Lower leg skin (tissue), 4 donors: ENCODE measurements at regions not wholly inside any gene's neighbourhood (a gene's known extent, or its start where the extent isn't known, plus 50 kb on each side); places are given as distances from the start of the nearest gene placed in this dataset.

ENCODE experiments used
- DNase-seq, 2 donors: peaks; one replicate each; pipeline ENCODE4 v3.0.0-alpha.2; 2019; ENCODE audit warnings: low spot score in 2 of 2
- H3K4me3 ChIP-seq: fragments of 200-600 bp; sonication (generic); 2 replicates; pipeline ENCODE4 v1.5.1; 2017; ENCODE audit warnings: mild to moderate bottlenecking, low read depth; ENCODE audit not compliant: poor library complexity, severe bottlenecking
- CTCF ChIP-seq, 3 donors: fragments of 450-650 bp; IDR thresholded peaks; one replicate each; pipeline ENCODE4 v1.5.1; 2016; ENCODE audit warnings: antibody characterized with exemption in 3 of 3, mild to moderate bottlenecking in 3 of 3, moderate library complexity in 2 of 3
- POLR2A ChIP-seq, 2 donors: fragments of 450-650 bp; IDR thresholded peaks; one replicate each; pipeline ENCODE4 v1.6.1; 2016 to 2017; ENCODE audit warnings: antibody characterized with exemption in 2 of 2, mild to moderate bottlenecking in 1 of 2, moderate library complexity in 1 of 2
- WGBS, 2 donors: methylation state at CpG; one replicate each; pipeline ENCODE4 v1.1.5; 2018; 5-methylcytosine and 5-hydroxymethylcytosine counted together
- intact Hi-C: fragments of 100-400 bp; cut with DNase I; formaldehyde crosslinking; loops from one replicate; pipeline ENCODE4 v1.15.0; 2023; ENCODE audit warnings: low total_unique reads

DNA sequence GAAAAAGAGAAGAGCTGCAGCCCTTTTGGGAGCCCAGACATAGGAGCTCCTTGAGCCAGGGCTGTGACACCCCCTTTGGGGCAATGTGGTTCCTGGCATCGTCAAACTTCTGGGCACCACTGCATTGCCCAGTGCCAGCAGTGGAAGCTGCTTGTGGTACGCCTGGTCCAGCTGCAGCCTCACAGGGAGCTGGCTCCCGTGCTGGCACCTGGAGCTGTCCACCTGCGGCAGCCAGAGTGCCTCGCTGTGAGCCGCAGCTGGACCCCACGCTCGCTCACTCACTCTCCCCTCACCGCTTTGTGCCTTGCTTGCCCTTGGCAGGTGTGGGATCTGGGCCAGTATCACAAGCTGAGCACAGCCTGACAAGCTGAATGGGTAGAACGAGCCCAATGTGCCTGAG, 1150.8 kb upstream of the CDH6 start:
- intact Hi-C loops: no loop called here
- 86 to 92% methylated on average over 10 of the region's 10 CpGs for WGBS, 2 donors
- TF ChIP-seq POLR2A (IDR thresholded peaks at IDR 0.05): no peak
- H3K4me3 ChIP-seq: no peak overlapping the region
- peak in 1 of 2 donors; percentile 64 for DNase-seq

GRCh38 chr5:30041831-30042385, 1151.6 kb upstream of the CDH6 start:
- intact Hi-C loops: no loop called here
- no peak overlapping the region for H3K4me3 ChIP-seq
- DNase-seq: peak in 1 of 2 donors; percentile 74
- no peak for TF ChIP-seq CTCF (IDR thresholded peaks at IDR 0.05)
- no peak for TF ChIP-seq POLR2A (IDR thresholded peaks at IDR 0.05)
- WGBS, 2 donors: 66 to 82% methylated on average over 5 to 7 of the region's 7 CpGs

GRCh38 chr5:30041291-30041690, 1152.2 kb upstream of the CDH6 start:
- WGBS, 2 donors: 89 to 91% methylated on average over 3 of the region's 3 CpGs
- intact Hi-C loops: no loop called here
- DNase-seq: no peak
- H3K4me3 ChIP-seq: no peak overlapping the region
- TF ChIP-seq POLR2A (IDR thresholded peaks at IDR 0.05) (no peak), CTCF (IDR thresholded peaks at IDR 0.05) (no peak)

DNA sequence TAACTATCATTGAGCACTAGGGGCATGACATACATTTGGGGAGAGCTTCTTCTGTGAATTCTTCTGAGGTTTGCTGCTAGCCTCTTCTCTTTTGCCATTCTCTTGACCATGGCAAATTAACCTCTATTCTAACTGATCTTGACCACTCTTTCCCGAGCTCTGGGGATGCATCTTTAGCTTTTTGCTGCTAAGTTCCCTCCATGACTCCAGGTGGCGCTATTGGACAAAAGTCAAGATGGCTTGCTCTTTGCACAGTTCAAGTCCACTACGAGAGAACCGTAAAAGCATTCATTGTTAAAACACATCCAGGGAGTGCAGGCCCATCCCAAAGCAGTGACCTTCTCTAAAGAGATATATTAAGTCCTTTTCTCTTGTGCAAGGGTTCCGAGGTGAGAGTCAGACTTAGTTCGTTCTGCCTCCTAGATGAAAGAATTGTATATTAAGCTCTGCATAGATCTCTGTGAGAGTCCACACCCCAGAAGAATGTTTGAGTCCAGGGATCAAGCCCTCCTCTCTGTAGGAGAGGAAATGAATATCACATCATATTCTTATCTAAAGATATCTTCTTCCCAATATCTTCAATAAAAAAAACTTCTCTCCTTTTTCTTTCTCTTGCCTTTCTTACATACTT, 1152.9 kb upstream of the CDH6 start:
- intact Hi-C loops: no loop called here
- TF ChIP-seq POLR2A (IDR thresholded peaks at IDR 0.05): no peak
- TF ChIP-seq CTCF (IDR thresholded peaks at IDR 0.05): no peak
- no peak for DNase-seq
- 31 to 39% methylated on average over 6 of the region's 6 CpGs for WGBS, 2 donors
- H3K4me3 ChIP-seq: no peak overlapping the region

DNA sequence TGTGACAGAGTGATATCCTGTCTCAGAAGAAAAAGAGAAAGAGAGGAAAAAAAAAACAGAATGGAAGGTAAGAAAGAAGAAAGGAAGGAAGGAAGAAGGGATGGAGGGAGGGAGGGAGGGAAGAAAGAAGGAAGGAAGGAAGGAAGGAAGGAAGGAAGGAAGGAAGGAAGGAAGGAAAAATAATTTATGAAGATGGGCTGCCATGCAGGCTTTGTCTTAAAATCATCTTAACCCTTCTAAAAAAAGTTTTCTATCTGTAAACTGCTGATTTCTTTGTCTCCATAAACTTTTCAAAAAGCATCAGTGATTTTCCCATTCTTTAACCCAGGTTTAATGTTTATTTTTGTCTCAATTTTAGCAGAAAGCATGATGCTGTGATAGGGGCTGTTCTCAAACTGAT, 1154.1 kb upstream of the CDH6 start:
- TF ChIP-seq POLR2A (IDR thresholded peaks at IDR 0.05): no peak
- no peak for TF ChIP-seq CTCF (IDR thresholded peaks at IDR 0.05)
- no peak for DNase-seq
- H3K4me3 ChIP-seq: no peak overlapping the region
- intact Hi-C loops: no loop called here

DNA sequence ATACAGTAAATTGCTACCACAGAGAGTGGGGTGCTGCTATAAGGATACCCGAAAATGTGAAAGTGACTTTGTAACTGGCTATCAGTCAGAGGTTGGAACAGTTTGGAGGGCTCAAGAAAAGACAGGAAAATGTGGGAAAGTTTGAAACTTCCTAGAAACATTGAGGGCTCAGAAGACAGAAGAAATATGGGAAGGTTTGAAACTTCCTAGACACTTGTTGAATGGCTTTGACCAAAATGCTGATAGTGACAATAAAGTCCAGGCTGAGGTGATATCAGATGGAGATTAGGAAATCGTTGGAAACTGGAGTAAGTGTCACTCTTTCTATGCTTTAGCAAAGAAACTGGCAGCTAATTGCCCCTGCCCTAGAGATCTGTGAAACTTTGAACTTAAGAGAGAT, 1158.6 kb upstream of the CDH6 start:
- no peak for DNase-seq
- TF ChIP-seq CTCF (IDR thresholded peaks at IDR 0.05) (no peak), POLR2A (IDR thresholded peaks at IDR 0.05) (no peak)
- H3K4me3 ChIP-seq: no peak overlapping the region
- intact Hi-C loops: no loop called here
- WGBS, 2 donors: 75 to 81% methylated on average over 2 of the region's 2 CpGs
